HCEC 1CT (cell line): ENCODE measurements at regions not wholly inside any gene's neighbourhood (a gene's known extent, or its start where the extent isn't known, plus 50 kb on each side); places are given as distances from the start of the nearest gene placed in this dataset.
A peak's percentile ranks its signal among the peaks of the same experiment; 100 is the strongest.
"Not testable (repeated sequence)": the region's sequence is repeated elsewhere in the genome, so short reads cannot be mapped to it uniquely, and the experiment has no call there.

ENCODE experiments used
- DNase-seq: peaks from one replicate; pipeline ENCODE4 v3.0.0-alpha.2; 2017

- no peak for DNase-seq
These were observed 50.1 kb upstream of the ACSL4 start for GRCh38 chrX:109782994-109783700.

DNA sequence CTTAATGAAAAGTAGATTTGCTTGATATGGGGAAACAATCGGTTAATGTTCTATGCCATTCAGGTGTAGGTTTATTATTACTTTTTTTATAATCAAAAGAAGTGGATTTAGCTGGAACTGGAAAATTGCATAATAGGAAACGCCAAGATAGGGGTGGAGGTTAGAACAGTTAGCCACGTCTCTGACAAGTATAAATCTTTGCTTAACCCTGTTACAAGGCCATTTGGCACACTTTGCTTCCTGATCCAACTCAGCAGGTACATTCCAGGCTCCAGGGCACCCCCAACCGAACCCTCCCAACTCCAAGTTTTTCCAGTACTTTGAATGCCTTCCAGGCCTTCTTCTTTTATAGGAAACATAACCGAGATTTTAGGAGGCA is 50.6 kb upstream of the ACSL4 start:
- DNase-seq: no peak

DNA sequence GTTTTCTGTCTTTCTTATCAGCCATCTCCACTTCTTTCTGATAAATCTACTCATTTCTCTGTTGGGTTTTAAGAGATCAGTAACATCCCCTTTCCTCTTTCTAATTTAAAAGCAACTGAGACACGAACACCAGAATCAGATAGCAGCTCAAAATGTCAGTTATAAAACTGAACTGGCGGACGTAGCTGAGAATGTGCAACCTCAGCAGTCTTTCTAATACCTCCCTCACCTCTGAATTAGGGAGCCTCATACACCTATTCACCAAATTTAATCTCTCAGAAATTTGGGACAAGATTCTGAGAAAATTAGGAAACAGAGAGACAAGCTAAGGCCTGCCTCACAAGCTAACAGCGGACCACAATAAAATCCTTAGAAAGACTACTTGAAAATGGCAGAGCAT is 52.0 kb upstream of the ACSL4 start:
- DNase-seq: no peak

DNA sequence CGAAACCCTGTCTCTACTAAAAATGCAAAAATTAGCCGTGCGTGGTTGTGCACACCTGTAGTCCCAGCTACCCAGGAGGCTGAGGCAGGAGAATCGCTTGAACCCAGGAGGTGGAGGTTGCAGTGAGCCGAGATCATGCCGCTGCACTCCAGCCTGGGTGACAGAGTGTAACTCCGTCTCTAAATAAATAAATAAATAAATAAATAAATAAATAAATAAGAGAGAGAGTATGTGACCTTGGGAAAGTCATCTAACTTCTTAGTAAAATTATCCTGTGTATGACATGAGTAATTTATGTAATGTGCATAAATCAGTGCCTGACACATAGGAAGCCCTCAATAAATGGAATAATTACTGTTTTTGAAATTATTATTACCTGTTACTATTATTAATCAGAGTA is 57.5 kb upstream of the ACSL4 start:
- not testable (repeated sequence) for DNase-seq

DNA sequence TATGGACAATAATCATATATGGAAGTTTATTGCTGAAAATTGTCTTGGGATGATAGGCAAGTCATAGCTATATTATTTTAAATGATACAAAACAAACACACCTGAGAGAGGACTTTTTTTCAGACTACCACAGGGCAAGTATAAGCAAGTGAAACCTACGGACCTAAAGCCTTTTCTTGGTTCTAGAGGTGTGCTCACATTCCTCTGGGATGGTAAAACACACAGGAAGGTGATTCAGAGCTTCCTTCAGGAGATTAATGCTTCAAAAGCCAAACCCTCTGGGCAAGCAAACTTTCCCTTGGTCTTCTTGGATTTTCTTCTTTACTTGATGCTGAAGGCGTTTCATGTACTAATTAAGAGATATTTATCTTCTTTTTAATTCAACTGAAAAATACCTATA is 60.1 kb upstream of the ACSL4 start:
- no peak for DNase-seq

- no peak for DNase-seq
These were observed 62.6 kb upstream of the ACSL4 start for GRCh38 chrX:109795682-109796081.

- no peak for DNase-seq
These were observed 64.4 kb upstream of the ACSL4 start for GRCh38 chrX:109797311-109797975.

GRCh38 chrX:109812236-109812635 is 79.2 kb upstream of the ACSL4 start:
- DNase-seq: no peak

DNA sequence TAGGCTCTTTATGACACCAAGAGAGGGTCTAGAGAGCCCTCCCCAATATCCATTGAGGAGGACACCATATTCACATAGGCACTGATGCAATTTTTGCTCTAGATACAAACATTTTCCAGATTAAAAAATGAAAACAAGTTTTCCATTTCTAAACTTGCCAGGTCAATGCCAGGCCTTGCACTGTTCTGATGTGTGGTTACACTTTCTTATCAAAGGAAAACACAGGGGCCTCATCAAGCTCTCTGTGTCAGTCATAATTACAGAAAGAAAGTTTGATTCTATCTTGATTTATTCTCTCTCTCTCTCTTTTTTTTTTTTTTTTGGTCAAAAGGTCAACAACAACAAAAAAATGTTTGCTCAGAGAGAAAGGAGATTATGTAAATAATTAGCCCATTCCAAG is 80.2 kb upstream of the ACSL4 start:
- no peak for DNase-seq

GRCh38 chrX:109818976-109819375 is 85.9 kb upstream of the ACSL4 start:
- no peak for DNase-seq

GRCh38 chrX:109822861-109823260 is 89.8 kb upstream of the ACSL4 start:
- DNase-seq: no peak

DNA sequence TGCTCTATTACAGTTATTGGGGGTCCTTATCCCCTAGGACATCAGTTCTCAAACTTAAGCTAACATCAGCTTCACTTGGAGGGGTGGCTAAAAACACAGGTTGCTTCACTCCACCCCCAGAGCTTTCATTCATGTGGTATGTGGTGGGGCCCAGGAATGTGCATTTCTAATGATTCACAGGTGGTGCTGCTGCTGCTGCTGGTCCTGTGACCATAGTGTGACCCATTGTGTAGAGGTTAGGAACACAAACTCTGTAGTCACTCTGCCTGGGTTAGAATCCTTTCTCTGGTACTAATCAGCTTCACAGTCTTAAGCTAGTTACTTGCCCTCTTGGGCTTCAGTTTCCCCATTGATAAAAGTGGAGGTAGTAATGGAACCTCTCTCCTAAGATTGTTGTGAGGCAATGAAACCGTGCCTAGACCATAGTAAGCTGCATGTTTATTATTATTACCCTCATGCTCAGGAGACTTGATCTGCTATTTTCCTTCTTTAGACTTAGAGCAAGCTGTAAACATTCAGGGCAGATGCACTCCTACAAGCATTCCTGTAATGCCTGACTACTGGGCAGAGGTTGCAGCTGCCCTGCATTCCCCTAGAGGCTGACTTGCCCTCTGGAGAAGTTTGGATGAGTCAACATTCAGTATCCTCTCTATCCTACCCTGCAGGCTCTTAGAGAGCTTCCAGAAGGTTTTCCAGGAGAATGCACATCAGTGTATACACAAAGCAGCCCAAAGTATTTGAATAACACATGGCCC is 94.1 kb upstream of the ACSL4 start:
- peak; percentile 84 for DNase-seq

GRCh38 chrX:109827772-109828171 is 94.7 kb upstream of the ACSL4 start:
- DNase-seq: no peak

- DNase-seq: no peak
These were observed 97.2 kb upstream of the ACSL4 start for GRCh38 chrX:109830157-109830703.

DNA sequence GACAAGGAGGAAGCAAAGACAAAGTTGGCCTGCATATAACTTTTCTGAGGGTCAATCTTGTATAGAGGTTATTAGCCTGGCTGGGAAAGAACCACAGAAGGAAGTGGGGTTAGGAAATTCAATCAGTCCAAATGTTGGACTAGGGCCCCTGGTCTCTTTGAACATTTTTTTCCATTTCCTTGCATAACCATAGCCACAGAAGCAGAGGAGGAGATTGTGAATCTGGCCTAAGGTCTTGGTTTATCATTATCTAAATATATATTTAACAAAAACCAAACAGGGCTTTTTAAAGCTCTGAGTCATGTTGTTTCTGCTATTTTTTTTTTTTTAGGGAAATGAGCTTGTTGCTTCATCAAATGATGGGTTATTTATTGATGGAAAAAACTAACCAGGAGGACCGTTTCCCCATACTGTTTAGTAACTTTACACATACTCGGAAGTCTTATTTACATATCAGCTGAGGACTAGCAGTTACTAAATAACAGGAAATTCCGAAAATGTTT is 97.7 kb upstream of the ACSL4 start:
- DNase-seq: peak; percentile 68

DNA sequence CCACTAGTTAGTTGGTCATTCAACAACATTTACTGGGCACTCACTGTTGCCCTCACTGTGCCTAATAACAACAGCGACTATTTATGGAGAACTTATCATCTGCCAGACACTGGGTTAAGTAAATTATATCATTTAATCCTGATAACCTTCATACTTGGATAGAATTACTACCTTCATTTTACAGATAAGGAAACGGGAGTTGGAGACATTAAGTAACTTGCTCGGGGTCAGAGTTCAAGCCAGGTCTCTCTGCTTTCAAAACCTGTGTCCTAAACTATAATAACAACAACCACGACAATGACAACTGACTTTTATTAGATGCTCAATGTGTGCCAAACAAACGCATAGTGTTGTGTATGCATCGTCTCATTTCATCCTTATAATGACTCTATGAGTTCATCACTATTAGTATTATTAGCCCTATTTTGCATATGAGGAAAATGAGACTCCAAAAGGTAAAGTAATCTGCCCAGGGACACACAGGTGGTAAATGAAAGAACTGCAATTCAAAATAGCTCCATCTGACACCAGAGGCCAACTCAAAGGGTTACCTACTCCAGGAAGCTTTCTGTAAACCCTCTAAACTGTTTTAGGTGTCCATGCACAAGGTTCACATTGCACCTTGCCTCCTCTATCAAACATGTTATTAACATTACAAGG is 98.4 kb upstream of the ACSL4 start:
- DNase-seq: no peak

DNA sequence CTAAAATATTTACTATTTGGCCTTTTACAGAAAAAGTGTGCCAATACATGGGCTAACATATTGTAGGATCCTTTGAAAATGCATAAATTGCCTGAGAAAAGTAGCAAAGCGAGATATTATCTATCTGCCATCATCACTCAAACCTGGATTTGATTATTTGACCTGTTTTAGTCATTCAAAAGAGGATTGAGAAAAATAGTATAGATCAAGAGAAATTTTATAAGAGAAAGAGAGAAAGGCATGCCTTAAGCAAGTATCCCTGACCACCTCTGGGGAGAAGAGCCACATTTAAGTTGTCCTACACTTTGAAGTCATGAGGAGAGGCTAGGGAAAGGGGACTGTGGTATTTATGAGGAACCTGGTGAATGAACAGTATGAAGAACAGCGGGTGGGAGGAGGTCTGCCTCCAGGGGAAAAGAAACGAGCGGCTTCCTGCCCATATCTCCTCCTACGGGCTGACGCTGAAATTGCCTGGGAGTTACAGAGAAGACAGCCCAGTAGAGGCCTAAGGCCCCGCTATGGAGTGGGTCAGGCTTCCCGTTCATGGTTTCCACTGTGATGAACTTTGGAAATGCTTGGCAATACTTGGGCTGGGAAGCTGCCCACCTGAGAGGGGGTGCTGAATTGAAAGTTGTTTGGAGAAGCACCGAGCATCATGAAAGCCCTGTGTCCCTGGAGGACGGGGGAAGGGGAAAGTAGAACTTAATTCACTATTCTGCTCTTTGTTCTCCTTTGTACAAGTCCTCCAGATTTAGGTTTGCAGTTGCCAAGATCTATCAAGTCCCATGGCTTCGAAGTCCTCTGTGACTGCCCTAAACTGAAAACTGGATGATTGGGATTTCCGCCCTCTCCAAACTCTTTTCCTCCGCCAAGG is 106.9 kb upstream of the ACSL4 start:
- DNase-seq: no peak

DNA sequence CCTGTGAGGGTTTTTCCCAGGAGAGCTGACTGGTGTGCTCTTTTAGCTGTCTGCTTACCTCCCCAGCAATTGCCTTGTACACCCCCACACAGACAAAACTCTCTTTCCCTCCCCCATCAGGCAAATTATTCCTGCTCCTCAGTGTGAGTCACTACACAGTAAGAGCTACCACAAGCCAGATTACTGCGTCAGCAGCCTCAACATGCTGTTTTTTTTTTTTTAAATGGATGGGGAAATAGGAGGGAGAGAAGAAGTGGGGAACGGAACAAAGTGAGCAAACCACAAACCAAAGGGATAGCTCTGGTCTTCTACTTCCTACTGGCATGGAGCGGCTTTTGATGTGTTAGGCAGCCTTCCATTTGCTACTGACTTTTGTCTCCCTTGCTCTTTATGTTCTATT is 107.5 kb upstream of the ACSL4 start:
- peak; percentile 84 for DNase-seq

DNA sequence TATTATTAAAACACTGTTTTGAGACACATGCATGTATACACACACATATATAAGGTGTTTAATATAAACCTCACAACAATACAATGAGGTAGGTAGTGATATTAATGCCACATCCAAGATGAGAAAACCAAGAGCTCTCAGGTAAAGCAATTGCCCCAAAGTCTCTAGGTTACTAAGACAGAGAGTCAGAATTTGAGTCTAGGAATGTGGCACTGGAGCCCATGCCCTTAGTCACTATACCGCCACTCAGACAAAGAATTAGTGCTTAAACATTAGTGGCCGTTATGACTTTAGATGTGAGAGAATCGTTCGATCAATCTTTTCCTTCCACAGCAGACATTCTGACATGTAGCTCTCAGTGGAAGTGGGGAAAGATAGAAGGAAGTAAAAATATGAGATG is 108.2 kb upstream of the ACSL4 start:
- DNase-seq: no peak

DNA sequence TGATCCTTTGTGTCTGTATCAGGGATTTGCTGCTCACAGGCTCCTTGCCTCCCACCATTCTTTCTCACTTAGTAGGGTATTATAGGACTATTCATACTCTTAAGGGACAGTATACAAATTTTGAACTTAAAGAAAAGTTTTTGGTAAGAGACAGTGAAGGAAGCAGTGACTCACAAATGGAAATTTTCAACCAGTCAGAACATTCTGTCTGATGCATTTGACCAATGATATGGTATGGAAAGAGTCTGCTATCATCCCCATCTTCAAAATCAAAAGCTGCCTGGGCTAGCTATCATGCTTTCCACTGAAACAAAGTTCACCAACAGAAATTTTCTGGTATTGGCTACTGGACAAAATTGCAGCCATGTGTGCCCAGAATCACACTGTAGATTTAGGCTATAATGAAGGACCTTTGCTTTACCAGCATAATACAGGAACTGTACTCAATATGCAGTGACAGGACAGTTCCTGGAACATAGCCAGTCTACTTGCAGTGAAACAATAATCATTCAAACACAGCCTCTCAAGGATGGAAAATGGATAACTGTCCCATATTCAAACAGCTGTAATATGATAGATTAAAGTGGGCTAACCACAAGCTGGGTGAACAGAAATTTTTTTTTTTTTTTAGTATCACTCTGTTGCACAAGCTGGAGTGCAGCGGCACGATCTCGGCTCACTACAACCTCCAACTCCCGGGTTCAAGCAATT is 109.0 kb upstream of the ACSL4 start:
- DNase-seq: peak; percentile 35

- DNase-seq: no peak
These were observed 109.6 kb upstream of the ACSL4 start for GRCh38 chrX:109842611-109843010.
